ENCODE measurements at regions not wholly inside any gene's neighbourhood (a gene's known extent, or its start where the extent isn't known, plus 50 kb on each side); places are given as distances from the start of the nearest gene placed in this dataset.

- TF ChIP-seq EZH2 (IDR thresholded peaks at IDR 0.05; ENCODE audit: low read depth): no peak
- TF ChIP-seq, protein P1, sequence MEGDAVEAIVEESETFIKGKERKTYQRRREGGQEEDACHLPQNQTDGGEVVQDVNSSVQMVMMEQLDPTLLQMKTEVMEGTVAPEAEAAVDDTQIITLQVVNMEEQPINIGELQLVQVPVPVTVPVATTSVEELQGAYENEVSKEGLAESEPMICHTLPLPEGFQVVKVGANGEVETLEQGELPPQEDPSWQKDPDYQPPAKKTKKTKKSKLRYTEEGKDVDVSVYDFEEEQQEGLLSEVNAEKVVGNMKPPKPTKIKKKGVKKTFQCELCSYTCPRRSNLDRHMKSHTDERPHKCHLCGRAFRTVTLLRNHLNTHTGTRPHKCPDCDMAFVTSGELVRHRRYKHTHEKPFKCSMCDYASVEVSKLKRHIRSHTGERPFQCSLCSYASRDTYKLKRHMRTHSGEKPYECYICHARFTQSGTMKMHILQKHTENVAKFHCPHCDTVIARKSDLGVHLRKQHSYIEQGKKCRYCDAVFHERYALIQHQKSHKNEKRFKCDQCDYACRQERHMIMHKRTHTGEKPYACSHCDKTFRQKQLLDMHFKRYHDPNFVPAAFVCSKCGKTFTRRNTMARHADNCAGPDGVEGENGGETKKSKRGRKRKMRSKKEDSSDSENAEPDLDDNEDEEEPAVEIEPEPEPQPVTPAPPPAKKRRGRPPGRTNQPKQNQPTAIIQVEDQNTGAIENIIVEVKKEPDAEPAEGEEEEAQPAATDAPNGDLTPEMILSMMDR (conservative IDR thresholded peaks at IDR 0.05): no peak
Observed at GRCh38 chr9:31556667-31557463, 827.6 kb upstream of the ACO1 start.

All from PC-9 (cell line).